ENCODE measurements at regions not wholly inside any gene's neighbourhood (a gene's known extent, or its start where the extent isn't known, plus 50 kb on each side); places are given as distances from the start of the nearest gene placed in this dataset.

DNA sequence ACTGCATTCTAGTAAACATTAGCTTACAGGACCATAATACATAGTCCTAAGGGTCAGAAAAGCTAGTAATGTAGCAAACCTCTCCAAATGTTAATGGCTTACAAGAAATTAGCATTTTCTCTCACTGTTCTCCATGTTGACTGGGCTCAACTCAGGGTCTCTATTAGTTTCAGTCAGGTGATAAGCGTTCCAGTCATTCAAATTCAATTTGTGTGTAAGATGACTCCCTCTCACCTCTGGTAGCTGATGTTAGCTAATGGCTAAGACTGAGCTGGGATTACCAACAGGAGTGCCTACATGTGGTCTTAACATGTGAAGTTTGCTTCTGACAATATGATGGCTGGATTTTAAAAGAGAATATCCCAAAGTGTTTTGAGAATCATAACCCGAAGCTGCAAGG, 630.5 kb upstream of the USP15 start:
- no peaks in the 10 kb centered on the region for H3K9me2 ChIP-seq (ENCODE audit: insufficient read depth, low read length)
- no peak overlapping the region for H2AFZ ChIP-seq (ENCODE audit: low read depth, low read length)
- no peak overlapping the region for H3K4me2 ChIP-seq (ENCODE audit: low read length)
- H3K4me3 ChIP-seq (ENCODE audit: low read length): no peak overlapping the region
- H3K27me3 ChIP-seq (ENCODE audit: insufficient read depth, low read depth, low read length): no peaks in the 10 kb centered on the region
- H3K9me3 ChIP-seq (ENCODE audit: low read length): no peaks in the 10 kb centered on the region
- H4K20me1 ChIP-seq (ENCODE audit: insufficient read depth): no peaks in the 10 kb centered on the region
- no peaks in the 10 kb centered on the region for H3K79me2 ChIP-seq (replicated peaks; ENCODE audit: insufficient read depth, low read length)
- no peak overlapping the region for H3K27ac ChIP-seq (ENCODE audit: low read length)
- no peak for TF ChIP-seq POLR2AphosphoS5 (IDR thresholded peaks at IDR 0.05)
- no peaks in the 10 kb centered on the region for H3K36me3 ChIP-seq (ENCODE audit: insufficient read depth, low read length)
- no peak overlapping the region for H3K9ac ChIP-seq (ENCODE audit: low read length)
- no peaks in the 10 kb centered on the region for H3F3A ChIP-seq (ENCODE audit: insufficient read depth, low read length, poor library complexity, severe bottlenecking)

GRCh38 chr12:61646639-61647038, 613.6 kb upstream of the USP15 start:
- Histone ChIP-seq H3K4me2 (ENCODE audit: low read length) (no peak overlapping the region), H3F3A (ENCODE audit: insufficient read depth, low read length, poor library complexity, severe bottlenecking) (no peaks in the 10 kb centered on the region), H3K4me3 (ENCODE audit: low read length) (no peak overlapping the region), H3K79me2 (replicated peaks; ENCODE audit: insufficient read depth, low read length) (no peaks in the 10 kb centered on the region), H3K9ac (ENCODE audit: low read length) (no peak overlapping the region), H3K9me3 (ENCODE audit: low read length) (no peaks in the 10 kb centered on the region), H3K36me3 (ENCODE audit: insufficient read depth, low read length) (no peaks in the 10 kb centered on the region), H4K20me1 (ENCODE audit: insufficient read depth) (no peaks in the 10 kb centered on the region), H2AFZ (ENCODE audit: low read depth, low read length) (no peak overlapping the region), H3K9me2 (ENCODE audit: insufficient read depth, low read length) (no peaks in the 10 kb centered on the region), H3K27me3 (ENCODE audit: insufficient read depth, low read depth, low read length) (no peaks in the 10 kb centered on the region), H3K27ac (ENCODE audit: low read length) (no peak overlapping the region)
- TF ChIP-seq MXI1 (conservative IDR thresholded peaks at IDR 0.05; ENCODE audit: poor library complexity, severe bottlenecking) (no peak), EP300 (conservative IDR thresholded peaks at IDR 0.05; ENCODE audit: poor library complexity, severe bottlenecking) (no peak), POLR2AphosphoS5 (IDR thresholded peaks at IDR 0.05) (no peak), EZH2 (IDR thresholded peaks at IDR 0.05; ENCODE audit: borderline replicate concordance, insufficient read depth, low read length, poor library complexity, severe bottlenecking) (no peak), SMC3 (conservative IDR thresholded peaks at IDR 0.05; ENCODE audit: poor library complexity) (no peak), RAD21 (conservative IDR thresholded peaks at IDR 0.05) (no peak), TAF1 (IDR thresholded peaks at IDR 0.05; ENCODE audit: low read depth) (no peak), CTCF (IDR thresholded peaks at IDR 0.05; ENCODE audit: poor library complexity, severe bottlenecking) (no peak)
- TF ChIP-seq, protein P1, sequence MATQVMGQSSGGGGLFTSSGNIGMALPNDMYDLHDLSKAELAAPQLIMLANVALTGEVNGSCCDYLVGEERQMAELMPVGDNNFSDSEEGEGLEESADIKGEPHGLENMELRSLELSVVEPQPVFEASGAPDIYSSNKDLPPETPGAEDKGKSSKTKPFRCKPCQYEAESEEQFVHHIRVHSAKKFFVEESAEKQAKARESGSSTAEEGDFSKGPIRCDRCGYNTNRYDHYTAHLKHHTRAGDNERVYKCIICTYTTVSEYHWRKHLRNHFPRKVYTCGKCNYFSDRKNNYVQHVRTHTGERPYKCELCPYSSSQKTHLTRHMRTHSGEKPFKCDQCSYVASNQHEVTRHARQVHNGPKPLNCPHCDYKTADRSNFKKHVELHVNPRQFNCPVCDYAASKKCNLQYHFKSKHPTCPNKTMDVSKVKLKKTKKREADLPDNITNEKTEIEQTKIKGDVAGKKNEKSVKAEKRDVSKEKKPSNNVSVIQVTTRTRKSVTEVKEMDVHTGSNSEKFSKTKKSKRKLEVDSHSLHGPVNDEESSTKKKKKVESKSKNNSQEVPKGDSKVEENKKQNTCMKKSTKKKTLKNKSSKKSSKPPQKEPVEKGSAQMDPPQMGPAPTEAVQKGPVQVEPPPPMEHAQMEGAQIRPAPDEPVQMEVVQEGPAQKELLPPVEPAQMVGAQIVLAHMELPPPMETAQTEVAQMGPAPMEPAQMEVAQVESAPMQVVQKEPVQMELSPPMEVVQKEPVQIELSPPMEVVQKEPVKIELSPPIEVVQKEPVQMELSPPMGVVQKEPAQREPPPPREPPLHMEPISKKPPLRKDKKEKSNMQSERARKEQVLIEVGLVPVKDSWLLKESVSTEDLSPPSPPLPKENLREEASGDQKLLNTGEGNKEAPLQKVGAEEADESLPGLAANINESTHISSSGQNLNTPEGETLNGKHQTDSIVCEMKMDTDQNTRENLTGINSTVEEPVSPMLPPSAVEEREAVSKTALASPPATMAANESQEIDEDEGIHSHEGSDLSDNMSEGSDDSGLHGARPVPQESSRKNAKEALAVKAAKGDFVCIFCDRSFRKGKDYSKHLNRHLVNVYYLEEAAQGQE (IDR thresholded peaks at IDR 0.05; ENCODE audit: borderline replicate concordance): no peak

DNA sequence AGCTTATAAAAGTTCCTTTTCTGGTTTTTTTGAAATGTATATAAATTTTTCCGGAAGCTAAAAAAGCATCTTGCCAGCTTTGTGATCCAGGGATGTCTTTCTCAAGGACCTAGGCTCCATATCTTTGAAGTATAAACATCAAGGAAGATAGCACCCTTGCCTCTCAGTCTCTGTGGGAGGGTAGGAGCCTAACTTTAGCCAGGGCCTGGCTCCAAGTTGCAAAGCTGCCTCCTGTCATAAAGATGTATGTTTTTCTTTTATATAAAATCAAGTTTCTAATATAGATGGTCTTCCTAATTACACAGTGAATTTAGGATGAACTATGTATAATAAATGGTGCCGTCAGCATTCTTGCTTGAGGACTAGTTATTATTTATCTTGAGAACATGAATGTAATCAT, 612.6 kb upstream of the USP15 start:
- no peak for TF ChIP-seq CTCF (IDR thresholded peaks at IDR 0.05; ENCODE audit: poor library complexity, severe bottlenecking)
- no peak for TF ChIP-seq TAF1 (IDR thresholded peaks at IDR 0.05; ENCODE audit: low read depth)
- no peak for TF ChIP-seq SMC3 (conservative IDR thresholded peaks at IDR 0.05; ENCODE audit: poor library complexity)
- TF ChIP-seq MXI1 (conservative IDR thresholded peaks at IDR 0.05; ENCODE audit: poor library complexity, severe bottlenecking): no peak
- TF ChIP-seq EP300 (conservative IDR thresholded peaks at IDR 0.05; ENCODE audit: poor library complexity, severe bottlenecking): no peak
- TF ChIP-seq, protein P1 (IDR thresholded peaks at IDR 0.05; ENCODE audit: borderline replicate concordance): no peak
- TF ChIP-seq RAD21 (conservative IDR thresholded peaks at IDR 0.05): no peak
- TF ChIP-seq EZH2 (IDR thresholded peaks at IDR 0.05; ENCODE audit: borderline replicate concordance, insufficient read depth, low read length, poor library complexity, severe bottlenecking): no peak
- no peak for TF ChIP-seq POLR2AphosphoS5 (IDR thresholded peaks at IDR 0.05)
- Histone ChIP-seq H3K27me3 (ENCODE audit: insufficient read depth, low read depth, low read length) (no peaks in the 10 kb centered on the region), H3F3A (ENCODE audit: insufficient read depth, low read length, poor library complexity, severe bottlenecking) (no peaks in the 10 kb centered on the region), H3K4me2 (ENCODE audit: low read length) (no peak overlapping the region), H3K9me2 (ENCODE audit: insufficient read depth, low read length) (no peaks in the 10 kb centered on the region), H3K9ac (ENCODE audit: low read length) (no peak overlapping the region), H3K27ac (ENCODE audit: low read length) (no peak overlapping the region), H2AFZ (ENCODE audit: low read depth, low read length) (no peak overlapping the region), H3K4me3 (ENCODE audit: low read length) (no peak overlapping the region), H3K79me2 (replicated peaks; ENCODE audit: insufficient read depth, low read length) (no peaks in the 10 kb centered on the region), H4K20me1 (ENCODE audit: insufficient read depth) (no peaks in the 10 kb centered on the region), H3K9me3 (ENCODE audit: low read length) (no peaks in the 10 kb centered on the region), H3K36me3 (ENCODE audit: insufficient read depth, low read length) (no peaks in the 10 kb centered on the region)

All from neural cell (in vitro differentiated cells).